Hepatocyte (in vitro differentiated cells): ENCODE measurements at regions not wholly inside any gene's neighbourhood (a gene's known extent, or its start where the extent isn't known, plus 50 kb on each side); places are given as distances from the start of the nearest gene placed in this dataset.

Source experiments
- DNase-seq: peaks from one replicate; pipeline ENCODE4 v3.0.0-alpha.2; 2016; ENCODE audit warnings: low spot score
- H2AFZ ChIP-seq: fragments of 200-600 bp; sonication (generic); 2 replicates; pipeline ENCODE4 v1.6.0; 2016; ENCODE audit warnings: antibody characterized with exemption, mild to moderate bottlenecking
- H3K27ac ChIP-seq: fragments of 200-600 bp; sonication (generic); 2 replicates; pipeline ENCODE4 v1.5.1; 2016; ENCODE audit warnings: mild to moderate bottlenecking
- H3K27me3 ChIP-seq: fragments of 200-600 bp; sonication (generic); 2 replicates; pipeline ENCODE4 v1.6.1; 2016
- H3K36me3 ChIP-seq: fragments of 200-600 bp; sonication (generic); replicated peaks from 2 replicates; pipeline ENCODE4 v1.5.1; 2016; ENCODE audit warnings: low read depth; ENCODE audit not compliant: insufficient read depth
- H3K4me1 ChIP-seq: fragments of 200-600 bp; sonication (generic); 2 replicates; pipeline ENCODE4 v1.5.1; 2016; ENCODE audit warnings: mild to moderate bottlenecking, moderate library complexity; ENCODE audit not compliant: insufficient read depth
- H3K4me2 ChIP-seq: fragments of 200-600 bp; sonication (generic); 2 replicates; pipeline ENCODE4 v1.6.0; 2016
- H3K4me3 ChIP-seq: fragments of 200-600 bp; sonication (generic); 2 replicates; pipeline ENCODE4 v1.5.1; 2016; ENCODE audit warnings: mild to moderate bottlenecking
- H3K79me2 ChIP-seq: fragments of 200-600 bp; sonication (generic); 2 replicates; pipeline ENCODE4 v1.6.0; 2017; ENCODE audit warnings: mild to moderate bottlenecking
- H3K9me2 ChIP-seq: fragments of 200-600 bp; sonication (generic); replicated peaks from 2 replicates; pipeline ENCODE4 v1.6.0; 2017; ENCODE audit warnings: mild to moderate bottlenecking; ENCODE audit not compliant: insufficient read depth
- H3K9me3 ChIP-seq: fragments of 200-600 bp; sonication (generic); 2 replicates; pipeline ENCODE4 v1.5.1; 2016; ENCODE audit warnings: low read depth, mild to moderate bottlenecking
- H4K20me1 ChIP-seq: fragments of 200-600 bp; sonication (generic); 2 replicates; pipeline ENCODE4 v1.6.0; 2016; ENCODE audit warnings: mild to moderate bottlenecking; ENCODE audit not compliant: insufficient read depth, poor library complexity, severe bottlenecking
- CTCF ChIP-seq: fragments of 200-600 bp; sonication (generic); IDR thresholded peaks from 2 replicates; pipeline ENCODE4 v1.5.1; 2016; ENCODE audit warnings: antibody characterized with exemption, mild to moderate bottlenecking; ENCODE audit not compliant: poor library complexity
- EZH2 ChIP-seq: fragments of 200-600 bp; sonication (generic); IDR thresholded peaks from 2 replicates; pipeline ENCODE4 v1.6.1; 2016; ENCODE audit warnings: antibody characterized with exemption, mild to moderate bottlenecking, borderline replicate concordance
- EZH2phosphoT487 ChIP-seq: fragments of 200-600 bp; sonication (generic); IDR thresholded peaks from one replicate; pipeline ENCODE4 v1.6.1; 2018; ENCODE audit warnings: antibody characterized with exemption, mild to moderate bottlenecking, low read depth, moderate library complexity; ENCODE audit not compliant: unreplicated experiment, severe bottlenecking
- WGBS: methylation state at CpG from one replicate; pipeline ENCODE4 v1.1.6; 2016; ENCODE audit warnings: low lambda C conversion rate; ENCODE audit errors: missing lambda C conversion rate; 5-methylcytosine and 5-hydroxymethylcytosine counted together

GRCh38 chr2:39546409-39546808, 109.3 kb upstream of the MAP4K3 start:
- Histone ChIP-seq H3K4me3 (no peak overlapping the region), H2AFZ (no peak overlapping the region), H3K4me1 (peaks cover 21% of the 10 kb centered on the region), H3K36me3 (no peaks in the 10 kb centered on the region), H3K27ac (no peak overlapping the region), H3K79me2 (no peaks in the 10 kb centered on the region), H3K4me2 (no peak overlapping the region), H4K20me1 (no peaks in the 10 kb centered on the region), H3K9me2 (no peaks in the 10 kb centered on the region), H3K9me3 (no peaks in the 10 kb centered on the region), H3K27me3 (no peaks in the 10 kb centered on the region)
- TF ChIP-seq CTCF (no peak), EZH2phosphoT487 (no peak), EZH2 (no peak)
- no peak for DNase-seq
- 77% methylated on average over 4 of the region's 4 CpGs for WGBS

DNA sequence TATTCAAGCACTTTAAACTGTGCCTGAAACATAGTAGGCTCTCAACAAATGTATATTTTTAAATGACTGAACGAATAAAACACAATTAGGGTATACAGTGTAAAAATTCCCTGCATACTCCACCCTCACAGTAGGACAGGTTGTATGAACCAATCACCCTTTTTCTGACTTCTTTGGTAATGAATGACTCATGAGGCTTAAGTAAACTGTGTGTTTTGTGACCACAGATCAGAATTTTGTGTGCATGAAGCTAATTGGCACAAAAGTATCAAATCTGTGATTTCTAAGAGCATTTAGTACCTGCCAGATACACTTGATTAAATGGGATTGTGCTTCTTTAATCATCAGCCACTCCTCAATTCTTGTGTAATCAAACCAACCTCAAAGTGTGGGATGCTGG, 109.9 kb upstream of the MAP4K3 start:
- no peak overlapping the region for H3K4me2 ChIP-seq
- H3K27me3 ChIP-seq: no peaks in the 10 kb centered on the region
- no peaks in the 10 kb centered on the region for H3K9me2 ChIP-seq
- peaks cover 23% of the 10 kb centered on the region for H3K4me1 ChIP-seq
- no peak overlapping the region for H3K4me3 ChIP-seq
- H2AFZ ChIP-seq: no peak overlapping the region
- no peaks in the 10 kb centered on the region for H3K79me2 ChIP-seq
- no peaks in the 10 kb centered on the region for H4K20me1 ChIP-seq
- 67% methylated on average over 1 of the region's 1 CpG for WGBS
- H3K36me3 ChIP-seq: no peaks in the 10 kb centered on the region
- TF ChIP-seq EZH2phosphoT487 (no peak), EZH2 (no peak), CTCF (no peak)
- no peaks in the 10 kb centered on the region for H3K9me3 ChIP-seq
- DNase-seq: no peak
- H3K27ac ChIP-seq: no peak overlapping the region

DNA sequence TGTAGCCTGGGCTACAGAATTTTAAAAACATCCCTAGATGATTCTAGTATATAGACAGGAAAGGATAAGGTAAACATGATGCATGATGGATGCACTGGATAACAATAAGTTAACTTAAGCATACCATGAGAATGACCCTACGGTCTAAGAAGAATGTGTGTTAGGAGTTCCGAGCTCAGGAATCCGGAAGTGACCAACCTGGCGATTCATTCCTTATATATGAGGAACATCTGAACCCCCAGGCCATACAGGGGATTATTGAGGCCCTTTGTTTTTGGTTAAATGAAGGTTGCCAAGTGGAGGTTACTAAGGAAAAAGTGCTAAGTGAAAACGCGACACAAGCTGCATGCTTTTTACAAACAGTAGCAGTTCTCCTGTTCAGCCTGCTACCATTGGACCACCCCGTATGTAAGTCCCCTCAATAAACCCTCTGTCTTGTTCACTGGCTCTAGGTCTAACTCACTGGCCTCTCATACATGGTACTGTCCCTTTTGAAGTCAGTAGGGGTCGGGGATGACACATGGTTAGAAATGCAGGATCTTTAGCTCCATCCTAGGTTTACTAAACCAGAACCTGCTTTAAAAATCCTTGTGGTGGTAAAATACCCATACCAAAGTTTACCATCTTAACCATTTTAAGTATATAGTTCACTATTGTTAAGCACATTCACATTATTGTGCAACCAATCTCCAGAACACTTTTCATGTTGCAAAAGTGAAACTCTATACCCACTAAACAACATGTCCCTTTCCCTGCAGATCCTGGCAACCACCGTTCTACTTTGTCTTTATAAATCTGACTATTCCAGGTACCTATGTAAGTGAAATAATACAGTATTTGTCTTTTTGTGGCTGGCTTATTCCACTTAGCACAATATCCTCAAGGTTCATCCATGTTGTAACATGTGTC, 111.0 kb upstream of the MAP4K3 start:
- Histone ChIP-seq H3K36me3 (no peaks in the 10 kb centered on the region), H3K4me3 (no peak overlapping the region), H3K27ac (no peak overlapping the region), H3K4me1 (peaks cover 23% of the 10 kb centered on the region), H3K9me2 (no peaks in the 10 kb centered on the region), H3K79me2 (no peaks in the 10 kb centered on the region), H3K4me2 (no peak overlapping the region), H4K20me1 (no peaks in the 10 kb centered on the region), H3K9me3 (no peaks in the 10 kb centered on the region), H2AFZ (no peak overlapping the region), H3K27me3 (no peaks in the 10 kb centered on the region)
- DNase-seq: no peak
- TF ChIP-seq CTCF (no peak), EZH2phosphoT487 (no peak), EZH2 (no peak)
- whole genome bisulfite sequencing: 83% methylated on average over 9 of the region's 9 CpGs
